OCI-LY1 (cell line): ENCODE measurements at regions not wholly inside any gene's neighbourhood (a gene's known extent, or its start where the extent isn't known, plus 50 kb on each side); places are given as distances from the start of the nearest gene placed in this dataset.

Source experiments
- EZH2 ChIP-seq: fragments of 200-600 bp; sonication (generic), shearing (Covaris generic); IDR thresholded peaks from 2 replicates; pipeline ENCODE4 v1.8.0; 2017; ENCODE audit warnings: borderline replicate concordance, mixed run types, mild to moderate bottlenecking, antibody characterized with exemption, low read length, moderate library complexity, mixed read lengths
- TF ChIP-seq, protein P1 (sequence below): fragments of 200-600 bp; sonication (generic), shearing (Covaris generic); IDR thresholded peaks from 2 replicates; pipeline ENCODE4 v1.5.1; 2017; ENCODE audit warnings: mild to moderate bottlenecking, antibody characterized with exemption, low read length, moderate library complexity, mixed read lengths

DNA sequence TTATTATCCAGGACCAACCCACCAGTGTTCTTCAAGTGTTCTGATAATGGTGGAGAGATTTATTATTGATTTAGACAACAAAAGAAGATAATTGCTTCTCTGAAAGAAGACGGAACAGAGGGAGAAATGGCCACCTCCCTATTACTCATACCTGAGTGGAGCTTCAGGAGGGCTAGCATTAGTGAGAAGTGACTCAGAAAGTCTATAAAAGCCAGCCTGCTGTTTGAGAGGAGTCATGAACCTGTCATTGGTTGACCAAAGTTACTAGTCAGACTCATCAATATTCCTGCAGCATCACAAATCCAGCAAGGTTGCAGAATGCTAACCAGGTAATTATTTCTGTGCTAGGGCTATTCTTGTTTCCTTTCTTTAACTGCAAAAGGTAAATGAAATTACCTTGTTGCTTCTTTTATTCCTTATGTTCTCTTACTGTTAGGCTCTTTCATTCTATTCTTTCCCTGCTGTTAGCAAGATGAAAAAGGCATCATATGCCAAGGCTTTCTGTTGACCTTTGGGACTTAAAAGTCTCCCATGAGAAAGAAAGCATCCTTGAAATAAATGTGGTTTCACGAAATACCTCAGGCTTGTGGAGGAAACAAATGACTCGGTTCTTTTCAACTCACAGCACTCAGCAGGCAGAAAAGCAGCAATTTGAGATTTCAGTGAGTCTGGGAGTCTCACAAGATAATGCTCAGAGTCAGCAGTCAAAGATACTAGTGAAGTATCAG, 256.4 kb upstream of the PHYHIPL start:
- TF ChIP-seq, protein P1, sequence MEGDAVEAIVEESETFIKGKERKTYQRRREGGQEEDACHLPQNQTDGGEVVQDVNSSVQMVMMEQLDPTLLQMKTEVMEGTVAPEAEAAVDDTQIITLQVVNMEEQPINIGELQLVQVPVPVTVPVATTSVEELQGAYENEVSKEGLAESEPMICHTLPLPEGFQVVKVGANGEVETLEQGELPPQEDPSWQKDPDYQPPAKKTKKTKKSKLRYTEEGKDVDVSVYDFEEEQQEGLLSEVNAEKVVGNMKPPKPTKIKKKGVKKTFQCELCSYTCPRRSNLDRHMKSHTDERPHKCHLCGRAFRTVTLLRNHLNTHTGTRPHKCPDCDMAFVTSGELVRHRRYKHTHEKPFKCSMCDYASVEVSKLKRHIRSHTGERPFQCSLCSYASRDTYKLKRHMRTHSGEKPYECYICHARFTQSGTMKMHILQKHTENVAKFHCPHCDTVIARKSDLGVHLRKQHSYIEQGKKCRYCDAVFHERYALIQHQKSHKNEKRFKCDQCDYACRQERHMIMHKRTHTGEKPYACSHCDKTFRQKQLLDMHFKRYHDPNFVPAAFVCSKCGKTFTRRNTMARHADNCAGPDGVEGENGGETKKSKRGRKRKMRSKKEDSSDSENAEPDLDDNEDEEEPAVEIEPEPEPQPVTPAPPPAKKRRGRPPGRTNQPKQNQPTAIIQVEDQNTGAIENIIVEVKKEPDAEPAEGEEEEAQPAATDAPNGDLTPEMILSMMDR = no peak
- TF ChIP-seq EZH2 = no peak
